Endothelial cell of hepatic sinusoid (primary cell): ENCODE measurements at regions not wholly inside any gene's neighbourhood (a gene's known extent, or its start where the extent isn't known, plus 50 kb on each side); places are given as distances from the start of the nearest gene placed in this dataset.

Experiments
- in situ Hi-C: cut with HindIII; loops from 2 replicates; pipeline ENCODE4 v1.10.0; 2017; ENCODE audit warnings: low sequenced_read_pairs

GRCh38 chr3:192077795-192078497 lies 617.0 kb downstream of the PYDC2 start:
- in situ Hi-C loops, result no loop called here

- in situ Hi-C loops, result no loop called here
Observed at GRCh38 chr3:192079098-192079497, 618.1 kb downstream of the PYDC2 start.

- in situ Hi-C loops, result no loop called here
Observed at GRCh38 chr3:192080336-192080735, 619.4 kb downstream of the PYDC2 start.

- in situ Hi-C loops, result no loop called here
Observed at GRCh38 chr3:192082730-192083660, 622.0 kb downstream of the PYDC2 start.
